ENCODE measurements at regions not wholly inside any gene's neighbourhood (a gene's known extent, or its start where the extent isn't known, plus 50 kb on each side); places are given as distances from the start of the nearest gene placed in this dataset.
"Not testable (repeated sequence)": the region's sequence is repeated elsewhere in the genome, so short reads cannot be mapped to it uniquely, and the experiment has no call there.

- H3K27ac Mint-ChIP-seq; H3K4me3 Mint-ChIP-seq; H3K36me3 Mint-ChIP-seq (ENCODE audit: low read depth); H3K4me1 Mint-ChIP-seq (ENCODE audit: low read depth); H3K27me3 Mint-ChIP-seq (ENCODE audit: low read depth): not testable (repeated sequence)
- H3K9me3 Mint-ChIP-seq = peaks cover 13% of the 10 kb centered on the region
These were observed 269.0 kb upstream of the RBMS1 start for GRCh38 chr2:160762493-160763128.

GRCh38 chr2:160783474-160783873, 289.9 kb upstream of the RBMS1 start:
- Mint-ChIP-seq H3K4me3 (no peak overlapping the region), H3K36me3 (ENCODE audit: low read depth) (no peaks in the 10 kb centered on the region), H3K4me1 (ENCODE audit: low read depth) (no peaks in the 10 kb centered on the region), H3K9me3 (peaks cover 16% of the 10 kb centered on the region), H3K27me3 (ENCODE audit: low read depth) (no peaks in the 10 kb centered on the region), H3K27ac (no peak overlapping the region)

- H3K27me3 Mint-ChIP-seq (ENCODE audit: low read depth) = no peaks in the 10 kb centered on the region
- H3K27ac Mint-ChIP-seq = no peak overlapping the region
- H3K36me3 Mint-ChIP-seq (ENCODE audit: low read depth) = no peaks in the 10 kb centered on the region
- no peaks in the 10 kb centered on the region for H3K4me1 Mint-ChIP-seq (ENCODE audit: low read depth)
- H3K4me3 Mint-ChIP-seq = no peak overlapping the region
- H3K9me3 Mint-ChIP-seq = peaks cover 12% of the 10 kb centered on the region
These were observed 290.4 kb upstream of the RBMS1 start for GRCh38 chr2:160784034-160784433.

GRCh38 chr2:160790738-160791137, 297.1 kb upstream of the RBMS1 start:
- Mint-ChIP-seq H3K4me3 (no peak overlapping the region), H3K4me1 (ENCODE audit: low read depth) (no peaks in the 10 kb centered on the region), H3K27ac (no peak overlapping the region), H3K9me3 (no peaks in the 10 kb centered on the region), H3K27me3 (ENCODE audit: low read depth) (peaks cover 3% of the 10 kb centered on the region), H3K36me3 (ENCODE audit: low read depth) (no peaks in the 10 kb centered on the region)

GRCh38 chr2:160791884-160792283, 298.3 kb upstream of the RBMS1 start:
- no peak overlapping the region for H3K27ac Mint-ChIP-seq
- H3K27me3 Mint-ChIP-seq (ENCODE audit: low read depth) = peaks cover 3% of the 10 kb centered on the region
- no peaks in the 10 kb centered on the region for H3K36me3 Mint-ChIP-seq (ENCODE audit: low read depth)
- no peaks in the 10 kb centered on the region for H3K9me3 Mint-ChIP-seq
- H3K4me3 Mint-ChIP-seq = no peak overlapping the region
- no peaks in the 10 kb centered on the region for H3K4me1 Mint-ChIP-seq (ENCODE audit: low read depth)

GRCh38 chr2:160792837-160793236, 299.2 kb upstream of the RBMS1 start:
- H3K27me3 Mint-ChIP-seq (ENCODE audit: low read depth) = peaks cover 3% of the 10 kb centered on the region
- no peak overlapping the region for H3K27ac Mint-ChIP-seq
- no peaks in the 10 kb centered on the region for H3K36me3 Mint-ChIP-seq (ENCODE audit: low read depth)
- no peaks in the 10 kb centered on the region for H3K4me1 Mint-ChIP-seq (ENCODE audit: low read depth)
- no peak overlapping the region for H3K4me3 Mint-ChIP-seq
- H3K9me3 Mint-ChIP-seq = no peaks in the 10 kb centered on the region

- Mint-ChIP-seq H3K36me3 (ENCODE audit: low read depth) (peaks cover 1% of the 10 kb centered on the region), H3K27ac (no peak overlapping the region), H3K4me1 (ENCODE audit: low read depth) (no peaks in the 10 kb centered on the region), H3K9me3 (peaks cover 3% of the 10 kb centered on the region), H3K27me3 (ENCODE audit: low read depth) (peaks cover 3% of the 10 kb centered on the region), H3K4me3 (no peak overlapping the region)
These were observed 301.3 kb upstream of the RBMS1 start for GRCh38 chr2:160794926-160795325.

GRCh38 chr2:160803881-160804280, 310.3 kb upstream of the RBMS1 start:
- Mint-ChIP-seq H3K9me3 (peaks cover 9% of the 10 kb centered on the region), H3K27me3 (ENCODE audit: low read depth) (no peaks in the 10 kb centered on the region), H3K4me1 (ENCODE audit: low read depth) (no peaks in the 10 kb centered on the region), H3K27ac (no peak overlapping the region), H3K36me3 (ENCODE audit: low read depth) (no peaks in the 10 kb centered on the region), H3K4me3 (no peak overlapping the region)

GRCh38 chr2:160810406-160810805, 316.8 kb upstream of the RBMS1 start:
- H3K27me3 Mint-ChIP-seq (ENCODE audit: low read depth) = no peaks in the 10 kb centered on the region
- H3K4me3 Mint-ChIP-seq = no peak overlapping the region
- no peak overlapping the region for H3K27ac Mint-ChIP-seq
- H3K4me1 Mint-ChIP-seq (ENCODE audit: low read depth) = no peaks in the 10 kb centered on the region
- H3K36me3 Mint-ChIP-seq (ENCODE audit: low read depth) = no peaks in the 10 kb centered on the region
- H3K9me3 Mint-ChIP-seq = peaks cover 4% of the 10 kb centered on the region

- Mint-ChIP-seq H3K4me1 (ENCODE audit: low read depth) (no peaks in the 10 kb centered on the region), H3K27ac (no peak overlapping the region), H3K27me3 (ENCODE audit: low read depth) (no peaks in the 10 kb centered on the region), H3K36me3 (ENCODE audit: low read depth) (no peaks in the 10 kb centered on the region), H3K4me3 (no peak overlapping the region), H3K9me3 (no peaks in the 10 kb centered on the region)
These were observed 319.4 kb upstream of the RBMS1 start for GRCh38 chr2:160812830-160813505.

GRCh38 chr2:160813506-160813858, 319.9 kb upstream of the RBMS1 start:
- Mint-ChIP-seq H3K27ac (no peak overlapping the region), H3K4me1 (ENCODE audit: low read depth) (no peaks in the 10 kb centered on the region), H3K27me3 (ENCODE audit: low read depth) (no peaks in the 10 kb centered on the region), H3K4me3 (no peak overlapping the region), H3K9me3 (no peaks in the 10 kb centered on the region), H3K36me3 (ENCODE audit: low read depth) (no peaks in the 10 kb centered on the region)

GRCh38 chr2:160816916-160817499, 323.4 kb upstream of the RBMS1 start:
- Mint-ChIP-seq H3K9me3 (no peaks in the 10 kb centered on the region), H3K36me3 (ENCODE audit: low read depth) (no peaks in the 10 kb centered on the region), H3K27me3 (ENCODE audit: low read depth) (no peaks in the 10 kb centered on the region), H3K27ac (no peak overlapping the region), H3K4me1 (ENCODE audit: low read depth) (no peaks in the 10 kb centered on the region), H3K4me3 (no peak overlapping the region)

GRCh38 chr2:160820691-160821090, 327.1 kb upstream of the RBMS1 start:
- H3K4me3 Mint-ChIP-seq = no peak overlapping the region
- no peak overlapping the region for H3K27ac Mint-ChIP-seq
- no peaks in the 10 kb centered on the region for H3K27me3 Mint-ChIP-seq (ENCODE audit: low read depth)
- peaks cover 30% of the 10 kb centered on the region for H3K9me3 Mint-ChIP-seq
- H3K36me3 Mint-ChIP-seq (ENCODE audit: low read depth) = no peaks in the 10 kb centered on the region
- H3K4me1 Mint-ChIP-seq (ENCODE audit: low read depth) = no peaks in the 10 kb centered on the region

- H3K27ac Mint-ChIP-seq = no peak overlapping the region
- H3K4me1 Mint-ChIP-seq (ENCODE audit: low read depth) = no peaks in the 10 kb centered on the region
- H3K4me3 Mint-ChIP-seq = no peak overlapping the region
- H3K36me3 Mint-ChIP-seq (ENCODE audit: low read depth) = no peaks in the 10 kb centered on the region
- peaks cover 33% of the 10 kb centered on the region for H3K9me3 Mint-ChIP-seq
- no peaks in the 10 kb centered on the region for H3K27me3 Mint-ChIP-seq (ENCODE audit: low read depth)
These were observed 328.4 kb upstream of the RBMS1 start for GRCh38 chr2:160822006-160822405.

- Mint-ChIP-seq H3K9me3 (peaks cover 36% of the 10 kb centered on the region), H3K27me3 (ENCODE audit: low read depth) (no peaks in the 10 kb centered on the region), H3K4me3 (no peak overlapping the region), H3K27ac (no peak overlapping the region), H3K4me1 (ENCODE audit: low read depth) (no peaks in the 10 kb centered on the region), H3K36me3 (ENCODE audit: low read depth) (no peaks in the 10 kb centered on the region)
These were observed 331.8 kb upstream of the RBMS1 start for GRCh38 chr2:160825433-160825832.

Data from T-helper 1 cell treated with Interleukin-12 subunit alpha and Interleukin-12 subunit beta and Interleukin-4 antibody, amounts not matched to agents 30 μg/mL and 1 μg/mL, for 36 hours (primary cell).